D341Med (cell line): ENCODE measurements at regions not wholly inside any gene's neighbourhood (a gene's known extent, or its start where the extent isn't known, plus 50 kb on each side); places are given as distances from the start of the nearest gene placed in this dataset.

Experiments used
- DNase-seq: peaks from one replicate; pipeline ENCODE4 v3.0.0; 2012; ENCODE audit warnings: low spot score

GRCh38 chr3:118435851-118436350 is 598.7 kb downstream of the IGSF11 start:
- peak; percentile 41 for DNase-seq

GRCh38 chr3:118436697-118437262 is 597.9 kb downstream of the IGSF11 start:
- peak; percentile 53 for DNase-seq

DNA sequence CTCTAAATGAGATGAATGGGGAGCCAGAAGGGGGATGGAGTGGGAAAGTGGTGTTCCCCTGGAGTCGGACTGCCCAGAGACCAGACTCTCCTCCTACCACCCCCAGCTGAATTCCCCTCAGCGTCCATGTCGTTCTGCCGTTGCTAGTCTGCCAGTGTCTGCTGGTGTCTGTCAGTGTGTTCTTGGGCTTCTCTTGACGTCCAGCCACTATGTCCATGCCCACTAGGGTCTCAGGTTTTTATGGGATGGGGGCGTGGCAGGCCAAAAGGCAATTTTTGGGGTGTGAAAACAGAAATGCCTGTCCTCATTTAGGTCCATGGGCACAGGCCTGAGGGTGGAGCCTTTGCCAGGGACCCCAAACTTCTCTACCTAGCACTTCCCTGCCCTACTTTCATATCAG is 589.6 kb downstream of the IGSF11 start:
- DNase-seq: no peak

GRCh38 chr3:118447339-118447738 is 587.3 kb downstream of the IGSF11 start:
- no peak for DNase-seq

- DNase-seq: no peak
Measured at GRCh38 chr3:118466795-118467330, 567.8 kb downstream of the IGSF11 start.

DNA sequence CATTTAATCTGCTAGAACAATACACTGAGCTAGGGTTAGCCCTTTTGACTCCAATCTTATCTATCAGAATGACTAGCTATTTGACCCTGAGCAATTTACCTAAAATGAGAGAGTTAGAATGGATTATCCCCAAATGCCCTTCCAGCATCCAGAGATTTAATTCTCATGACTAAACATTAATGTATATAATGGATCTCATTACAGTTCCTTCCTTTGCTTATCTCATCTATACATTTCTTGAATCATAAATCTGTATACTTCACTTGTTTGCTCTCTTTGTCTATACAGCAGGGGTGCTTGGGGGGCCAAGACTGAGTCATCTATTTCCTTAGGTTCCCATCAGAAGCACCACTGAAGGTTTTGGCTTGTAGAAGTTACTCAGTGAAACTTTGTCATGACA is 565.8 kb downstream of the IGSF11 start:
- no peak for DNase-seq

DNA sequence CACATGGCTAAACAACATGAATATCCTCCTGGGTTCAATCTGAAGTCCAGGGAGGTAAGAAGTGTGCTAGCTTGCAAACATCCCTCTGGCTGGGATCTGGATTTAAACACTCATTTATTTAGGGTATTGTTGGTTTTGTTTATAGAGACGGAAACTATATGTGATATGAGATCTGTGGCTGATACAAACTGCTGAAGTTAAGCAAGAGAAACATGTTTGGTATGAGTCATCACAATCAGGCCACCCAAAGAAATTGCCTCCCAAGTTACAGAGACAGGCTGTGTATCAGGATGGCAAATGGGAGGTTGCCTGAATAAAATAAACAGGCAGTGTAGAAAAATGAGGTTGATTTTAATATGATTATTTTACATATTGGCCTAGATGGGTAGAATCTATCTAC is 562.1 kb downstream of the IGSF11 start:
- DNase-seq: no peak

DNA sequence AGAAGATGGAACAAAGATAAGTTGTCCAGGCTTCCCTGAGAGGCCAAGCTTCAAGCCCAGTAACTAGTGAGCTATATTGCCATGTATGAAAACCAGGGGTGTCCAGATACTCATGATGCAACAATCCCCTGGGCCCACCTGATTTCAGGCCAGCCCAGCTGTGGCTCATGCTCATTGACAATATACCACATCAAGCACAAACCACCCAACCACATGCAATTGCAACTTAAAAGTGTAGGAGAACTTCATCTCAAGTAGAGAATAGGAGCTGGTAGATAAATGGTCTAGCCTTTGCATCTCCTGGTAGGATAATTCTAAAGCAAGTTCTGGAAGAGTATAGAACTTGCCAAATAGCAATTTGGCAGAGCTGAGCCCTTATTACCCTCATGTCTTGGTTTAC is 561.3 kb downstream of the IGSF11 start:
- no peak for DNase-seq

DNA sequence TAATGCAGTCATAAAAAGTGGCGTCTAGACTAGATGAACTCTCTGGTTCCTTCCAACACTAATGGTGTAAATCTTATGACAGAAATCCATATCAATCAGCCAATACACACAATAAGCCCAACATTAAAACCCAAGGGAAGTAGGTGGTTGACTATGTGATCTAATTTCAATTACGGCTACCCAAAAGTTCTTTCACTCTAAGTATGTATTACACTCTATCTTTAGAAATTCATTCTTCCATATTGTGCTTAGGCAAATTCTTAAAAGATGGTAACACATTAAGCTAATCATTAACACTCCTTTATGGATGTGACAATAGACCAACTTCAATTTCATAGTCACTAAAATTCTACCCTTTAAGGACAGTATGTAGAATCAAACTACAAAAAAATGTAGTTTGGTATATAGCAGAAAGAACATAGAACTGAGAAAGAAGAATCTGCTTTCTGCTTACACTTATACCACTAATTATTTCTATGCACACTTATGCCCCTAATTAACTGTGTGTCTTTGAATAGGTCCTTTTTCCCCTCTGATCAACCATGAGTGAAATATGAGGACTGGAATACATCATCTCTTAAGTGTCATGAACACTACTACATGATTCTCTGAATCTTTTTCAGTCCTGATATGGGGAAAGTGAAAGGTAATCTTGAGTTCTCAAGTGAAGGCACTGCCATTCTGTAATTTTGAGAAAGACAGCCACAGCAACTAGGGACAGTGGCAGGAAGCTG is 557.6 kb downstream of the IGSF11 start:
- DNase-seq: no peak

DNA sequence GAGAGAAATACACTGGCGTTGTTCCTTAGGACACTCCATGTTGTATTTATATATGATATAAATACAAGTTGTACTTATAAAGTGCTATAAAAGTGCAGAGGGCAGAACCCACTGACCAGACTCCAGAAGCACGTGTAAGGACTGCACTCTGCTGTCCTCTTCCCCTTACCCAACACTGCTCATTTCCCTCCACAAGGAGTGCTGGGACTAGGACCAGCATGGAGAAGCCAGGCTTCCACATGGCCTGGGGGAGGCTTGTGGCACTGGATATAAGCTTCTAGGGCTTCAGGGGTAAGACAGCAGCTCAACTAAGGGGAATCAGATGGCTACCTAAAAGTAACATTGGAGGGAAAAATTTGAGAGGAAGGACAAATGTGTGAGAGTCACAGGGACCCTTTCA is 556.9 kb downstream of the IGSF11 start:
- DNase-seq: no peak

- no peak for DNase-seq
Measured at GRCh38 chr3:118478706-118479276, 555.9 kb downstream of the IGSF11 start.

DNA sequence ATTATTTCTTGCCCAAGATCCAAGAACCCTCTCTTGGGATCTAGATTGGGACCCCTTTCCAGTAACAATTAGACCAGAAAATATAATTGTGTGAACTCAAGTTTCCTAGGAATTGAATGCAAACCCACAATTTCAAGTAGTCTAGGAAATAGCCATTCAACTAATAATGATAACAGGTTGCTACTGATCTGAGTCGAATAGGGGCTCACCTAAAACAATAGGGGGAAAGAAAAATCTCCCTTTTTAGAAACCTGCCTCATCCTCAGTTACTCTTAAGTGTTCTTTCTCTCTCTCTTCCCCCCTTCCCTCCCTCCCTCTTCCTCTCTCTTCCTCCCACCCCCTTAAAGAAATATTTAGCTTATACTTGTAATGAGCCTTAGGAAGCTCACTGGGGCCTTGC is 555.3 kb downstream of the IGSF11 start:
- no peak for DNase-seq

DNA sequence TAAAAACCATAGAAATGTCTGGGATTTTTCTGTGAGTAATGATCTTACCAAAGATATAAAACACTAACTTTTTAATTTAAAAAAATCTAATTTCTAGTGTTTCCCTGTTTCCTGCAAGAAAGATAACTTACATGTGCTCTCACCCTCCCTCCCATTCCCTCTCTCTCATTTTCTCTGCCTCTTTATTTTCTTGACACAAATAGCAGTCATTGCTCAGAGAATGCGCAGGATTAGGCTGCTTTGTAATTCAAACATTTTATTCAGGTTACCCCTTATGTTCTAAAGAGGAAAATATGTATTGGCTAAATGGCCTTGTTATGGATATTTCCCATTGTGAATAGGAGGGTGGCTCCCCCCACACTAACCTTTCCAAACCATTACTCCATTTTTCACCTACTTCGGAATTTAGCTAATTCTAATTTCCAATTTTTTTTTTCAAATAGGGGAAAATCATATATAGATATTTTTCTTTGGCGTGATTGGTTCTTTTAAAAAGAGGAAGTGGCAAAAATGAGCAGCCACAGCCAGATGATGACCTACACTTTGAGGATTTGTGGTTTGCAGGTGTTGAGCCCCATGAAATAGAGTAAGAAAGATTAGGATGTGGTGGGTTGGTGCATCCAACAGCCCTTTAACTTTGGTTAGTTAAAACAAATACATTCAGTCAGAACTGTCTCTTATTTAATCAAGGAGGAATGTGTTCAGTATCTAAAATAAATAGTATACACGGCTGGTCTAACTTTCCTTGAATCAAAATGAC is 554.4 kb downstream of the IGSF11 start:
- no peak for DNase-seq

DNA sequence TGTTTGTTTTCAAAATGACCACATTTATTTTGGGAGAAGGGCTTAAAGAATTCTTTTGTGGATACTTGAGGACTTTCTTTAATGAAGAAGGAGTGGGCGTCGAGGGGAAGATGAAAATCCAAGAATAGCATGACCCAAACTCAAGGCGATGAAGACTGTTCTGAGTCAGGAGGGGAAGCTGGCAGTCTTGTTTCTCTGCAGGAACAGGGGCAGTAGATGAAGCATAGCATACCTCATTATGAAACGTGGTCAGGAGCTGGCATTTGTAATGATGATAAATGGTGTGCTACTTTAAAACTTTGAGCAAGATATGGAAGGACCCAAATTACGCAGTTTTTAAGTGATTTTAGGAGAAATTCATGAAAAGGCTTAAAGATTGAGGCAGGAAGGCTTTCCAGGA is 549.0 kb downstream of the IGSF11 start:
- no peak for DNase-seq

- DNase-seq: no peak
Measured at GRCh38 chr3:118487734-118488133, 546.9 kb downstream of the IGSF11 start.

GRCh38 chr3:118488732-118489131 is 545.9 kb downstream of the IGSF11 start:
- DNase-seq: no peak

DNA sequence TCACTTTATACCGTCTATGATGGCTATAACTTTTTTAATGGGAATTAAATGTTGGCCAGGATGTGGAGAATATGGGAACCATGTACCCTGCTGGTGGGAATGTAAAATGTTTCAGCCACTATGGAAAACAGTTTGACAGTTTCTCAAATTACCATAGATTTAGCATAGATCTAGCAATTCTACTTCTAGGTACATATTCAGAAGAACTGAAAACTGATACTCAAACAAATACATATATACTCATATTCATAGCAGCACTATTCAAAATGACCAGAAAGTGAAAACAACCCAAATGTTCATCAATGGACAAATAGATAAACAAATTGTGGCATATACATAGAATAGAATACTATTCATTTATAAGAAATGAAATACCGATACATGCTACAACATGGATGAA is 539.4 kb downstream of the IGSF11 start:
- DNase-seq: no peak

GRCh38 chr3:118497274-118497673 is 537.4 kb downstream of the IGSF11 start:
- no peak for DNase-seq

GRCh38 chr3:118501152-118501551 is 533.5 kb downstream of the IGSF11 start:
- peak; percentile 55 for DNase-seq

DNA sequence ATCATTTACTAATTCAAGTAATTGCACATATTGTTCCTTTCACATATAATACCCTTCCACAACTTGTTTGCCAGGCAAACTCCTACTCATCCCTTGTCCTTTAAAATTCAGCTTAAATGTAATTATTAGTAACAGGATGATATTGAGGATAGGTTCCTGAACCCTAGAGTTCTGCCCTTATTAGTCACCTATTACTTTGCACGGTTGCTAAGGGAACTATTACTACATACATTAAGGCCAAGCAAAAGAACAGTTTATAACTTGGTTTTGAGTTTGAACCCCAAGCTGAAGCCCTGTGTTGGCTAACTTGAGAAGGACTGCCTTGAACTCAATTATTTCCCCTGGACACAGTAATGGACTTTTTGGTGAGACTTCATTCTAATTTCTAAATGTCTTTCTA is 529.7 kb downstream of the IGSF11 start:
- no peak for DNase-seq

DNA sequence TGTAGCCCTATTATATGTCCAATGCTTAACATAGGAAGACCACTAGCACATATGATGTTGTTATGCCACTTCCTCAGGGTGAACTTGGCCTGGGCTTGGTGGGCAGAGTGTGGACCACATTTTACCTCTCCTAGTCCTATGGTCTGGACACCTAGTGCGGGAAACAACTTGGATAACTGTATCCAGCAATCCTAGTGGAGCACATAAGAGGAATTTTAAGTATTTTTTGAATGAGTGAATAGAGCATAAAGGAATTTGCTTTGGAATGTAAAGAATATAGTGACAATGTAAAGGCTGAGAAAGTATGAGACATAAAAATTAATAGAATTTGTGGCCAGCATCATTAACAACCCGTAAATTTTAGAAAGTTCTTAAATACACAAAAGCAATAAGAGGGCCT is 528.9 kb downstream of the IGSF11 start:
- DNase-seq: no peak

DNA sequence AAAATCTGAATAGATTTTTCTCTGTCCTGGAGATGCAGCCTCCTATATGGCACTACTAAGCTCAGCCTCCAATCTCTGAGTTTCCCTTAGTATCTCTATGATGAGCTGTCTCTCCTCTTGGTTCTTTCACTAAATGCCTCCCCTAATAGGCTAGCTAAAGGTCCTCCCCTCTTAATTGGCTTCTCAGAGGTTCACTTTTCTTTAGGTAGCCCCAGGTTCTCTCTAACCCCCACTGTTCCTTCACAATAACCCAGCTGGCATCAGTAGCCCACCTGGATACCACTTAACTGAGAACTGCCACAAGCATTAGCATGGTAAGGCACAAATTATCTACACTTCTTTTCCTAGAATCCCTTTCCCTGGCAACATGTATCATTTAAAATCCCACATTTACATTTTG is 523.2 kb downstream of the IGSF11 start:
- no peak for DNase-seq

GRCh38 chr3:118512301-118512700 is 522.3 kb downstream of the IGSF11 start:
- DNase-seq: no peak
